ENCODE measurements at regions not wholly inside any gene's neighbourhood (a gene's known extent, or its start where the extent isn't known, plus 50 kb on each side); places are given as distances from the start of the nearest gene placed in this dataset.

GRCh38 chr16:54447576-54448440 lies 161.2 kb upstream of the IRX3 start:
- TF ChIP-seq REST (IDR thresholded peaks at IDR 0.05; ENCODE audit: insufficient read depth in 1 of 2, low read depth in 2 of 2, low read length in 1 of 2) (no peak), CTCF (IDR thresholded peaks at IDR 0.05) (no peak), POLR2AphosphoS5 (IDR thresholded peaks at IDR 0.05; ENCODE audit: low read depth, low read length) (no peak), SIN3A (IDR thresholded peaks at IDR 0.05; ENCODE audit: borderline replicate concordance, insufficient read depth, low read depth, low read length) (no peak), TCF7L2 (IDR thresholded peaks at IDR 0.05; ENCODE audit: low read depth, low read length) (no peak)
